ENCODE measurements at regions not wholly inside any gene's neighbourhood (a gene's known extent, or its start where the extent isn't known, plus 50 kb on each side); places are given as distances from the start of the nearest gene placed in this dataset.

DNA sequence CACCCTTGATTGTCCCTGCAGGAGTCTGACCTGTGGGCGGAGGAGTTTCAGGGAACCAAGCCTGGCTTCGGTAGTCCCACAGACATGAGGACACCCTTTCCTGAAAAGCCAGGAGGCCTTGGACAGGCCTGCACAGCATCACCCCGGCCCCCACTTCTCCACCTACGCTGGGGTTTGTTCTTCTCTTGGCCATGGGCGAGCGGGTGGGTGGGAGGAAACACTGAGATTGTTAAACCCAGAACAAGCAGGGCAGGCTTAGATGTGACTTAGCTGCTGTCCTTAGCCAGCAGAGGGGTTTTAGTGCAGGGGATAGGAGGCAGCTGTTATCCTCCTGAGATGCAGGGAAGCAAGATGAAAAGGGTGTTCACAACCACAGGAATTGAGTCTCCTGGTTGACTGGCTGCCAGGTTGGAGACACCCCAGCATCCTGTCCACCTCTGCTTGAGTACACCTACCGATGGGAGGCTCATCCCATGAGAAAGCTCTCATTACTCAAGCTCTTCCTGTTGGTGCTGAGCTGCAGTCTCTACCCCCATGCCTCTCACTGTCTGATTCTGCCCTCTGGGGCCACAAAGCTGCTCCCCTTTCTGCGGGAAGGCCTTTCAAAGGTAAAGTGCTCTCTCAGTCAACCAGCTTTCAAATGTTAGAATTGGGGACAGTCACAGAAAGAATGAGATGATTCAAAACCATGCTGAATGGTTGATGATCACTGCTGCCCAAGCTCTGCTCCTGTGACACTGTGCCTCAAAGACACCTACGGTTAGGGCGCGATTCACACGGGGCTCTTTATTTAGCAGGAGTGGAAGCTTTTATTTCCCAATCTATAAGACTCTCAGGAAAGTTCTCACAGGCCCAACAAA, 86.3 kb downstream of the IRF2BPL start:
- DNase-seq: no peak
- no peak for TF ChIP-seq POLR2A (IDR thresholded peaks at IDR 0.05; ENCODE audit: low read length)
- TF ChIP-seq GATA1 (IDR thresholded peaks at IDR 0.05; ENCODE audit: low read depth, low read length): no peak

DNA sequence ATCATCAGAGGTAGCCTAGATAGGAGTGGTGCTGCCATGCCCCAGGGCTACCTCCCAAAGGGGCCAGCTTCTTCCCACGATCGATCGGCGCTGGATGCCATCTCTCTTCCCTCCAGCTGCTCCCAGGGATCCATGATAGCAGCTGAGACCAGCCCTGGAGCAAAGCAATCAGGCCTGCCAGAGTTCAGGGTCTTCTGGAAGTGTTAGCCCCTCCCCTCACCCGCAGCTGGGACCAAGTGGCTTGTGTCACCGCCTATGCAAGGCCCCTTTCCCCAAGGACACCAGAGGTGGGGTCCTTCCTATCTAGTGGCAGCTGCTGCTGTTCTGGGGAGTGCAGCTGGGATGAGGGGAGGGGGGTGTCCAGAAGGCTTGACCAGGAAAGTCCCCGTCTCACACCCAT, 87.0 kb downstream of the IRF2BPL start:
- TF ChIP-seq POLR2A (IDR thresholded peaks at IDR 0.05; ENCODE audit: low read length): no peak
- no peak for TF ChIP-seq GATA1 (IDR thresholded peaks at IDR 0.05; ENCODE audit: low read depth, low read length)
- DNase-seq: no peak

DNA sequence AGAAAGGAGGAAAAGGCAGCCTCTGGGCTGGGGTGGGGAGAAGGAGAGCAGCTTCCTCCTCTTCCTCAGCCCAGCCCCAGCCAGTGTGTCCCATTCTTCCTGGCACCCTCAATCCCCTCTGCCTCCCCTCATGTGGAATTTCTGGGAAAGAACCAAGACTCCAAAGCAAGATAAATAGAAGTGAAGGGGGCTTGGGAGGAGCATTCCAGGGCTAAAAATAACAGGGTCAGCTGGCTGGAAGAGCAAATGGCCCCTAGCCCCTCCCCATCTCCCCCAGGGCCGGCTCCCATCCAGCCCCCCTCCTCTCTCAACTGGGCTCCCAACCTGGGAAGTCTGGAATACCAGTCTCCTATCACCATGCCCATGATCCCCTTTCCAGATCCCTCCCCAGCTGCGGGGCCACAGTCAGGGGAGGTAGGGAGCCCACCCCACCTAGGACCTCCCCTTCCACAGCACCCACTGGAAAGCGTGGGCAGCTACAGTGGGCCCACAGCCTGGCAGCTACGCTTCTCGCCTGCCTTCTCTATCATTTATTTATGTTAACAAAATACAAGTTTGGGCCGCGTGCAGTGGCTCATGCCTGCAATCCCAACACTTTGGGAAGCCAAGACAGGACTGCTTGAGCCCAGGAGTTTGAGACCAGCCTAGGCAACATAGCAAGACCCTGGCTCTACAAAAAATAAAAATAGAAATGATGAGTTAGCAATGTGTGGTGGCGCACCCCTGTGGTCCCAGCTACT, 88.3 kb downstream of the IRF2BPL start:
- DNase-seq: no peak
- TF ChIP-seq POLR2A (IDR thresholded peaks at IDR 0.05; ENCODE audit: low read length) (no peak), GATA1 (IDR thresholded peaks at IDR 0.05; ENCODE audit: low read depth, low read length) (no peak)

DNA sequence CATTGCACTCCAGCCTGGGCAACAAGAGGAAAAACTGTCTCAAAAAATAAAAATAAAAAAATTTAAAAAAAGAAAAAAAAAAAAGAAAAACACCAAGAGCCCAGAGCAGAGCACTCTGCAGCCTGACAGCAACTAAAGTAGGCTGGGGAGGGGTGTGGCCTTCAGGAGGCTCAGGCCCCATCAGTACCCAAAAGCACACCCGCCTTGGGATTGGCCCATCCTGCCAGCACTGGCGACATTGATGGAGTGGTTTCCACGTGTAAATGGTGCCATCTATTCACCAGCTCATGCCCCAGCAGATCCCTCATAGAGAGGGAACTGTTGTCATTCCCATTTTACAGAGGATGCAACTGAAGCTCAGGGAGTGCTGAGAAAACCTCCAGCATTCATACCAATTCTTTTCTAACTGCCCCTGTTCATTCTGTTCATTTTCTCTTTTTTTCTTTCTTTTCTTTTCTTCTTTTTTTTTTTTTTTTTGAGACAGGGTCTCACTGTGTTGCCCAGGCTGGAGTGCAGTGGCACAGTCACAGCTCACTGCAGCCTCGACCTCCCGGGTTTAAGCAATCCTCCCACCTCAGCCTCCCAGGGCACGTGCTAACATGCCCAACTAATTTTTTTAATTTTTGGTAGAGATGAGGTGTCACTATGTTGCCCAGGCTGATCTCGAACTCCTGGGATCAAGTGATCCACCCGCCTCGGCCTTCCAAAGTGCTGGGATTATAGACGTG, 89.3 kb downstream of the IRF2BPL start:
- no peak for DNase-seq
- no peak for TF ChIP-seq GATA1 (IDR thresholded peaks at IDR 0.05; ENCODE audit: low read depth, low read length)
- no peak for TF ChIP-seq POLR2A (IDR thresholded peaks at IDR 0.05; ENCODE audit: low read length)

DNA sequence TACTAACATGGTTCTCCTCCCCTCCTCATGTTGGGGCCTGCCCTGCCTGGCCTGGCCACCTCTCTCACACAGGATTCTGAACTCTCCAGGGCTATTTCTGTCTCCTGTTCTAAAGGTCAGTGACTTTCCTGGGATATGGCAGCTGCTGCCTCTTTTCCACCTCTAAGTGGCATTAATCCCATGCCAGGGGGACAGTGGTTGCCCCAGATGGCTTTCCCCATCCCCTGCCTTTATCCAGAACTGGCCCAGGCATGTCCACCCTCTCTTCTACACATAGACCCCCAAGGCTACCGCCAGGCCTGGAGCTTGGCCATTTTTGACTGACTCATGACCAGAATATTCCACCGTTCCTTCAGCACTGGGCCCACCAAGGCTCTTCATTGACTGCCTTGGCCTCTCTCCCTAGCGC, 90.4 kb downstream of the IRF2BPL start:
- TF ChIP-seq GATA1 (IDR thresholded peaks at IDR 0.05; ENCODE audit: low read depth, low read length): no peak
- DNase-seq: no peak

DNA sequence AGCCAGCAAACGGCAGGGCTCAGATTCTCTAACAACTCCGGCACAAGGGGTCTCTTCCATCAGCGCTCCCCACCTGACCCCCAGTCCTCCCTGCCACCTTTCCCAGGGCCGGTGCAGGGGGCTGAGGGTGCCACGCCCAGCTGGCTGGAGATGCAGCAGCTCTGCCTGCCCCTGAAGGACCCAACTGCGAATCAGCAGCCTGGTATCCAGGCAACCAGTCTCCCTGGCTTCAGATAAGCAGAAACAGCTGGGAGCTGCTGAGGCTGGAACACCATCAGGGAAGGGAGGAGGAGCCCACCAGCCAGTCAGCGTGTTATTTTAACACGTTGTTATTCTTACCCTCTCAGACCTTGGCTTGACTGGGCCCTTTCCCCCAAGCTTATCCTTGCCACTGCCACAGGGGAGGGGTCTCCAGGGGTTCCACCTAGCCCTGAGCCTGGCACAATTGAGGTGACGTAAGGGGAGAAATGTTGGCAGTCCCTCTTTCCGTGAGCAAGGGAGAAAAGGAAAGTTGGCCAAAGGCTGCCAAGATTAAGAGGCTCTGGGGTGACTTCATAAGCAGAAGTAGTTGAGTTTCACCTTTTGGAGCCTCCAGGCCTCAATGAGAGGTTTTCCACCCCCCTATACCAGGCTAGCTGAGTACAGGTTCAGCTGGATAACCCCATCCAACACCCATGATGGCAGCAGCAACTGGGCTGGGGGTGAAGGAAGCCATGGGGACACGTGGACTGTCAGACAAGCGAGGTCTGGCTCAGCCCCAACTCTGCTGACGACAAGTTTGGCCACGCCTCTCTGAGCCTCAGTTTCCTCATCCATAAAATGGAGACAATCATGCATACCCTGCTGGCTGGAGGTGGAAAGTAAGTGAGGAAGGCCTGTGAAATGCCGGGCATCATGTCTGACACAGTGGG, 91.1 kb downstream of the IRF2BPL start:
- no peak for DNase-seq
- TF ChIP-seq GATA1 (IDR thresholded peaks at IDR 0.05; ENCODE audit: low read depth, low read length) (no peak), POLR2A (IDR thresholded peaks at IDR 0.05; ENCODE audit: low read length) (no peak)

DNA sequence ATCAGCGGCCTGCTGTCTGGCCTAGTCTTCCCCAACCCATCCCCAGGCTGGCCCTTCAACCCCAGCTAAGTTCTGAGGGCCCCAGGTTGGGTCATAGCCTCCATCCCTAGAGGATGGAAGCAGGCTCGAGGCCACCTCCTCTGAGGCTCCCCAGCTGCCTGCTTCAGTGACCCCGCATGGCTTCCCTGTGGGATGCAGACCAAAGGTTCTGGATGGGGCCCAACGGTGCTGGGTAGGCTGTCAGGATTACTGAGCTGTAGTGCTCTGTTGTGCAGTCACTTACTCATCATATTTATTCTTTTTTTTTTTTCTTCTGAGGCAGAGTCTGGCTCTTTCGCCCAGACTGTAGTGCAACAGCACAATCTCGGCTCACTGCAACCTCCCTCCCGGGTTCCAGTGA, 92.0 kb downstream of the IRF2BPL start:
- DNase-seq: no peak
- TF ChIP-seq GATA1 (IDR thresholded peaks at IDR 0.05; ENCODE audit: low read depth, low read length) (no peak), POLR2A (IDR thresholded peaks at IDR 0.05; ENCODE audit: low read length) (no peak)

DNA sequence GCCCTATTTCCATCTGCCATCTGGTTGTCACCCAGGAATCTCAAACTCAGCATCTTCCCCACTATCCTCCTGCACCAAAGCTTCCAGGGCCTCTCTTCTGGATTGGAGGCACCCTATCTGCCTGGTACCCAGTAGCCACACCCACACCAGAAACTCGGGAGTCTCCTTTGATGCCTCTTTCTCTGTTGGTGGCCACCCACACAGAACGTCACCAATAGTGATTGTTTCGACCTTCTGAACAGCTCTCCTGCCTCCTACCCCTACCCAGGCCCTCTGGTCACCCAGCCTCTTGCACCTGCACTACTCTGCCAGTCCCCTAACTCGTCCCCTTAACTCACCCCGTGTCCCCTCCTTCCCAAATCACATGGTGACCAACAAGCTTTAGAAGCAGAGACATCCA, 95.0 kb downstream of the IRF2BPL start:
- TF ChIP-seq POLR2A (IDR thresholded peaks at IDR 0.05; ENCODE audit: low read length) (no peak), GATA1 (IDR thresholded peaks at IDR 0.05; ENCODE audit: low read depth, low read length) (no peak)
- DNase-seq: no peak

DNA sequence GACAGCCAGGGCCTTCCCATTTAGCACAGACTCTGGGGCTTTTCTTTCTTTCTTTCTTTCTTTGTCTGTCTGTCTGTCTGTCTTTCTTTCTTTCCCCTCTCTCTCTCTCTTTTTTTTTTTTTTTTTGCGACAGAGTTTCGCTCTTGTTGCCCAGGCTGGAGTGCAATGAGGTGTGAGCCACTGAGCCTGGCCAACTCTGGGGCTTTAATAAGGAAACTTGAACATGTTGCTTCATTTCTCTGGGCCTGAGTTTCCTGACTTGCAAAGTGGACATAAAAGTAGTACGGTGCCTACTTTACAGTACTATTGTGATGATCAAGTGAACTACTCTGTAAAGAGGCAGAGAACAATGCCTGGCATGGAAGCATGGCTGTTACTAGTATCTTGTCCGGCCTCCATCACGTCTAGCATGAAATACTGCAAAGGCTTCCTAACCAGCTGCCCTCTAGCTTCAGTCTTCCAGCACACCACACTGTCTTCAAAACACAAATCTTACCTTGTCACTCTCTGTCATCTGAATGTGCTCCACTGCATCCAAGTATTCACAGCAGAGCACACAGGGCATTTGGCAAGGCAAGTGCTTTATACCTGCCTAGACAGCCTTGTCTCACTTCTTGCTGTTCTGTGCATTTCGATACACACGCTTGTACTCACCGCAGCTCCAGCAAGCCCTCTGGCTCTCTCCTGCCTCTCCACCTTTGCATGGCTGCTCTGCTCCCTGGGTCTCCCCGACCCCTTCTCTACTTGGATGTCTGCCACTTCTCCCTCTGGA, 96.7 kb downstream of the IRF2BPL start:
- DNase-seq: no peak
- TF ChIP-seq GATA1 (IDR thresholded peaks at IDR 0.05; ENCODE audit: low read depth, low read length): no peak
- no peak for TF ChIP-seq POLR2A (IDR thresholded peaks at IDR 0.05; ENCODE audit: low read length)

DNA sequence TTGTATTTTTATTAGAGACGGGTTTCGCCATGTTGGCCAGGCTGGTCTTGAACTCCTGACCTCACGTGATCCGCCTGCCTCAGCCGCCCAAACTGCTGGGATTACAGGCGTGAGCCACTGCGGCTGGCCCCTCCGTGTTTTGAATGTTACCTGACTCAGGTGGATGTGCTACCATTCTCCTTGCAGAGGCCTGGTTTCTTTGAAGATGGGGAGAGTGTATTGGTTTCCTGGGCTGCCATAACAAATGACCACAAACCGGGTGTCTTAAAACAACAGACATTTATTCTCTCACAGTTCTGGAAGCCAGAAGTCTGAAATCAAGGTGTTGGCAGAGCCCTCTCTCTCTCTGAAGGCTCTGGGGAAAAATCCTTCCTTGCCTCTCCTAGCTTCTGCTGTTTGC, 98.0 kb downstream of the IRF2BPL start:
- no peak for TF ChIP-seq POLR2A (IDR thresholded peaks at IDR 0.05; ENCODE audit: low read length)
- no peak for DNase-seq

DNA sequence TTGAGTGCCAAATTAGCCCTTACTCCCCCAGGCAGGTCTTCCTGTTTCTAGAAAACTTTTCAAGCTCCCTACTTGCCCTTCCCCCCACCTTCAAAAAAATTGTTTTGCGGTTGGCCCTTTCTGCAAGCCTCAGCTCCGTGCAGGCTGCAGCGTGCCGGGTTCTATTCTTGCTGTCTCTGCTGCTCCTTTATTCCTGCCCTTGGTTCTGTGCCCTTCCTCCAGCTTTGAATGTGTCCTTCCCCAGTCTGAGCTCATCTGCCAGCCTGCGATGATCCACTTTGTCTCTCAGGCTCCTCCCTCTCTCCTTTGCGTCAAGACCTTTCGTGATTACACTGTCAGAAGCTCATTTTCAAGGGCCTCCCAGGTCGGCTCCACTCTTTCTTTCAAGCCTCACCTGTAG, 98.6 kb downstream of the IRF2BPL start:
- TF ChIP-seq POLR2A (IDR thresholded peaks at IDR 0.05; ENCODE audit: low read length) (no peak), GATA1 (IDR thresholded peaks at IDR 0.05; ENCODE audit: low read depth, low read length) (no peak)
- DNase-seq: peak in 1 of 2 experiments; percentile 12

DNA sequence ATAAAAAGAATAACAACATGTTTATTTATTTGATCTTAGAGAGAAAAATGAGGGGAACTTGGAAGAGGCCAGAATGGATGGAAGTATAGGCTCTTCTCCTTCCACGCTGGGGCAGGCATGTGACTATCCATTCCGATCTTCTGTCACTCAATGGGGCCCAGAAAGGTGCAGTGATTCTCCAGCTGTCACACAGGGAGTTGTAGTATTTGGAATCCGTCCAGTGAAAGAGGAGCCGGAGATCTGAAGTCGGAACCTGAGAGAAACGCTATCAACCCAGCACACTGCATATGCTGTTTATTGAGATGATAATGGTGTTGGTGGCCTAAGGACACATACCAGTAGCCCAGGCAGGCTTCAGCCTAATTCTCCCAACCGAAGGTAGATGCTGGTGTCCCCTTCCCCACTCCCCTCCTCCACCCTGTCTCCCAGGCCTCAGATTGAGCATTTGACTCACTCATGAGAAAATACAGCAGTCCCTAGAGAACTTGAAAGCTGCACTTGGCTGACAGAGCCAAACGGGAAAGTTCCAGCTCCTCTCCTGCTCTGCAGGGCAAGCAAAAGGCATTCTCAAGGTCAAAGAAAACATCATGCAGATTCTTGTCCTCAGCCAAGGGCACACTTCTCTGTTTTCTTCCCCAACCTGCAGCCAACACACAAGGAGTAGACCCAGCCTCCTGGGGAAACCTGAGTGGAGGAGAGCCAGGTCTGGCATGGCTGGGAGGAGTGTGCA, 100.4 kb downstream of the IRF2BPL start:
- DNase-seq: no peak
- TF ChIP-seq GATA1 (IDR thresholded peaks at IDR 0.05; ENCODE audit: low read depth, low read length) (no peak), POLR2A (IDR thresholded peaks at IDR 0.05; ENCODE audit: low read length) (no peak)

All from erythroblast (primary cell).